ENCODE measurements at regions not wholly inside any gene's neighbourhood (a gene's known extent, or its start where the extent isn't known, plus 50 kb on each side); places are given as distances from the start of the nearest gene placed in this dataset.

GRCh38 chr14:86574778-86575129, 1044.8 kb downstream of the FLRT2 start:
- no peak for TF ChIP-seq CTCF (IDR thresholded peaks at IDR 0.05)
- no peak for TF ChIP-seq REST (IDR thresholded peaks at IDR 0.05; ENCODE audit: insufficient read depth in 1 of 2, low read depth in 2 of 2, low read length in 1 of 2)

All from Panc1 (cell line).